ENCODE measurements at regions not wholly inside any gene's neighbourhood (a gene's known extent, or its start where the extent isn't known, plus 50 kb on each side); places are given as distances from the start of the nearest gene placed in this dataset.
"Not testable (repeated sequence)": the region's sequence is repeated elsewhere in the genome, so short reads cannot be mapped to it uniquely, and the experiment has no call there.

DNA sequence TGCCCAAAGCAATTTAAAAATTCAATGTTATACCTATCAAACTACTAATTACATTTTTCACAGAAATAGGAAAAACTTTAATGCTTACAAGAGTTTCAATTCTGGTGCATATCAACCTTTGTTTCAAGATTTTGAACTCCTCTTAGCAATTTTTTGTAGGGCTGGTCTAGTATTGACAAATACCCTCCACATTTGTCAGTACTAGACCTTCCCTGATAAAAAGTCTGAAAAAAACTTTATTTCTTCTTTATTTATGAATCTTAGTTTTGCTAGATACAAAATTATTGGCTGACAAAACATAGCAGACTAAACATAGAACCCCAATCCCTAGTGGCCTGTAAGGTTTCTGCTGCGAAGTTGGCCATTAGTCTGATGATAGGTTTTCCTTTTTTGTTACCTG, 1804.9 kb downstream of the EFNA5 start:
- DNase-seq = no peak

DNA sequence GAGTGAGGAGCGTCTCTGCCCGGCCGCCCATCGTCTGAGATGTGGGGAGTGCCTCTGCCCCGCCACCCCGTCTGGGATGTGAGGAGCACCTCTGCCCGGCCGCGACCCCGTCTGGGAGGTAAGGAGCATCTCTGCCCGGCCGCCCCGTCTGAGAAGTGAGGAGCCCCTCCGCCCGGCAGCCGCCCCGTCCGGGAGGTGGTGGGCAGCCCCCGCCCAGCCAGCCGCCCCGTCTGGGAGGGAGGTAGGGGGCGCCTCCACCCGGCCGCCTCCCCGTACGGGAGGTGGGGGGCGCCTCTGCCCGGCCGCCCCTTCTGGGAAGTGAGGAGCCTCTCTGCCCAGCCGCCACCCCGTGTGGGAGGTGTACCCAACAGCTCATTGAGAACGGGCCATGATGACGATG, 1811.4 kb downstream of the EFNA5 start:
- not testable (repeated sequence) for DNase-seq

DNA sequence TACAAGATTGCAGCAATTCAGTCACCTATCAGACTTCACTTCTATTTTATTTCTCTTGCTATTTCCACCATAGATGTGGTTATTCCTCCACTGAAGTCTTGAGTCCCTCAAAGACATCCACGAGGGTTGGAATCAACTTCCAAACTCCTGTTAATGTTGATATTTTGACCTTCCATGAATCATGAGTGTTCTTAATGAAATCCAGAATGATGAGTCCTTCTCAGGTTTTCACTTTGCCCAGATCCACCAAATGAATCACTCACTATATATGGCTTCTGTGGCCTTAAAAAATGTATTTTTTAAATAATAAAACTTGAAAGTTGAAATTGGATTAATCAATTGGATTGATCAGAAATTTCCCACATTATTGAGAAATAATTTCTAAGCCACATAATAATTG, 1821.0 kb downstream of the EFNA5 start:
- DNase-seq = no peak

DNA sequence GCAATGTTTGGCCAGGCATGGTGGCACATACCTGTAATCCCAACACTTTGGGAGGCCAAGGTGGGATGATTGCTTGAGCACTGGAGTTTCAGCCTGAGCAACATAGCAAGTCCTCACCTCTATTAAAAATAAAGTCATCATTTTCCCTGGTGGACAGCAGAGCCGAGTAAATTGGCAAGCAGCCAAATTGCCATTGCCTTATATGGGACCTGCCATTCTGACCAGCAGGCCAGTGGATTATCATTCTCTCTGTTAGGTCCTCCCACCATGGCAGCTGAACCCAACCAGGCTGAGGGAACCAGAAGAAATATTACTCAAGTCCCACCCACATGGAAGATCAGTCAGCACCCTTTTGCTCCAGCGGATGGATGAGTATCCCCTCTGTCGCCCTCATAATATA, 1829.9 kb downstream of the EFNA5 start:
- peak in 1 of 58 donors; percentile 16 for DNase-seq

DNA sequence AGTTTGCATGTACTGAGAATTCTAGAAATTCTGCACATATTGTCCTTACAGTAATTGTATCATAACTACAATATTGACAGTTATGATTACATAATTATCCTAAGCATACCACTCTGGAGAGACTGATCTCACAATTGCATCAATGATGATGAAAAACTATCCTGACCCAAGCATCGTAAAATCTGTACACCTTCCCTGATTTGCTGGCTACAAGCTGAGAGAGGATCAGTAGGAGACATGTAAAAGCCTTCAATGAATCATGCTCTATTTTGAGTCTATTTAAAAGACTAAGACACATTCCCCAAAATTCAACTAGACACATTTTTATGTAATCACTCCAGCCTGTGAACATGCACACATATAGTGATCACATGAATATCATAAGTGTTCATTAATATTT, 1833.8 kb downstream of the EFNA5 start:
- no peak for DNase-seq

DNA sequence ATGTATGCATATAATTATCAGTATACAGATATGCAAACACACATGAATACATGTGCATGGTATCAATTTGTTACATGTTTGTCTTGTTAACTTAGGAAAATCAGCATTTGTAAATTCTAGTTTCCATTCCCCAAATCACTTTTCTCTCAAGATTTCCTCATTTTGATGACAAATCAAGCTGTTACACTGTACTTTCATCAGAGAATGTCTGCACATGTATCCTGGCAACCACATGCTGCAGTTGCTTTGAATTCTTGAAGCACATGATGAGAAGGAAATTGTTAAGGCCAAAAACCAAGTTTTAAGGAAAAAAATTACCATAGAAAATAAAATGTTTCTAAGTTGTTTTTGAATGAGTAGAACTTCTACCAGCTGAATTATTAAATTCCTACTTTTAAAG, 1834.5 kb downstream of the EFNA5 start:
- DNase-seq = peak in 2 of 58 donors; percentile 0 to 1

DNA sequence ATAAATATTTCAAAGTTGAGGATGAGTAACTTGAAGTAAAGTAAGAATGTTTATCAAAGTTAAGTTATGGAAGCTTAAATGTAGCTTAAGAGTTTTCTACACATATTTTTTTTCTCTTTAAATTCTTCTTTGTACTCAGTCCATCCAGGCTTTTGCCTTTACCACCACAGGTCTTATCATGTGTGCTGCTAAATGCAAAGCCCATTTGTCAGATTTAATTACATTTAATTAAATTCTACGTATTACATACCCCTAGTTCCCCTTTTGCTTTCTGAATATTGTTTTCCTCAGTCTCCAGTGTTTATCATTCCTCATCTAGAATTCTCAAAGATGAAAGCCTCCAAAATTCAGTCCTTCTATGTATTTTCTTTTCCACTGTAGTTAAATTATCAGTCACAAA, 1841.9 kb downstream of the EFNA5 start:
- no peak for DNase-seq

DNA sequence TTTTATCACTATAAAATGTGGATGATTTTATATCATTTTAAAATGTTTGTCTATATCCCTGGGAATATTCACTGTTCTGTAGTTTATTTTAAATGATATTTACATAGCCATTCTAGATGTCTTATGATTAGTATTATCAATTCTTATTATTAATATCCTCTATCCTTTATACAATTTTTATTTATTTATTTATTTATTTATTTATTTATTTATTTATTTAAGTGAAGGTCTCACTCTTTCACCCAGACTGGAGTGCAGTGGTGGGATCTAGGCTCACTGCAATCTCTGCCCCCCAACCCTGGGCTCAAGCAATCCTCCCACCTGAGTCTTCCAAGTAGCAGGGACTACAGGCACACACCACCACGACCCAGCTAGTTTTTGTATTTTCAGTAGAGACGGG, 1848.9 kb downstream of the EFNA5 start:
- no peak for DNase-seq

DNA sequence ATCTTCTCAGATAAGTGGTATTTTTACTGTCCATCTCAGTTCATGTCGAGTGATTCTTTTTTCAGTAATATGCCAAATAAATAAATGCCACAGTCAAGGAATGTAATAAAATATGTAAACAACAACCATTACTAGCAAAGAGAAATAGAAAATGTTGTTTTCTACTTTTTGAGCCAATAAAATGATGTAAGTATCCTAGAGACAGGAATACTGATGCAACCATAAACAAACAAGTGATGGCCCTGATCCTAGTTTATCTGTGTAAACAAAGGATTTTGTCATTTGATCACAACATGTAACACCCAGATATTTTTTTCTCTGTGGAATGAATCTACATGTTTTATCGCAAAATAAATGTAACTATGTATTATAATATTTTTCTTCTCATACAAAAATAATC, 1852.8 kb downstream of the EFNA5 start:
- no peak for DNase-seq

DNA sequence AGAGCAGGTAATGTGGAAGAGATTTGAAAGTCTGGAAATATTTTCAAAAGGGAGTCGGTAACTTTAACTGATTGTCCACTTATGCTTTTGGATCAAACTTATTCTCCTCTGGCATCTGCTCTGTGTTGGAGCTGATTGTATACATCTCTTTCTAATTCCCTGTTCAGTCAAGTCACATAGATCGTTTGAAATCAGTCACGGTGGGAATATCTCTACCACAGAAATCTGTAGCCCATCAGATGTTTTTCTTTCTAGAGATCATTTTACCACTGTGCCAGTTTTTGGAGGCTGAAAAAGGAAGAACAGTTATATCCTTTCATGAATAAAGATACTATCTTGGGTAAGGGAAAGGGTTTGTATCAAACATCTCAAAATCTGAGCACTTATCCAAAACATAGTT, 1853.3 kb downstream of the EFNA5 start:
- DNase-seq = no peak

DNA sequence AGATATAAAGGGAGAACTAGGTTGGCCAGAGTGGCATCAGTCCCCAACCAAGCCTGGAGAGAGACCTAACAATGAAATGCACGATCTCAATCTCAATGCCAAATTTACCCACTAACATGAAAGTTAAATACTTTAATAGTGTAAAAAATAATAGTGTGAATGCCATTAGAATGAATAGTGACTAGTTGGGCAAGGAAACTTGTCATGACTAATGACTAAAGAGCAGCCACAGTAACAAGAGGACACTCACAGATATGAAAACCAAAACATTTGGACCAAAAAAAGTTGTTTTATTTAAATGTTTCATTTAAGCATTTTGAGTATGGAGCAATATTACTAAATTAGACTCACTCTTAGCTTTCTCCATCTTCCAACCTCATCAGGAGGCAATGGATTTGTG, 1853.8 kb downstream of the EFNA5 start:
- no peak for DNase-seq

DNA sequence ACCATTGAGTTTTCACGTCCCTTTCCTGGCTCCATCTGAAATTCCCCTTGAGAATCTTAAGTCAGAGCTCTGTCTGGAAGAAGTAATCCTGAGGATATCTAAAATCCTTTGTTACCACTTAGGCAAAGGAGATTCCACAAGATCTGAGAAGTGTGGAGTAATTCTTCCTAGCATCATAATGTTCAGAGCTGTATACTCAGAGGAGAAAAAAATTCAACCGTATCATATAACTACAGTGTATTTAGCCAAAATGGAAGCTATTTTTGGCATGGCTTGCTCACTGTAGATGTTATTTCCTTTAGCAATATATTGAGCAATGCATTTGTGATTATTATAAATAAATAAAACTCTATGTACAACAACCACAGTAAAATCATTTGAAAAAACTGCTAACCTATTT, 1858.4 kb downstream of the EFNA5 start:
- no peak for DNase-seq

DNA sequence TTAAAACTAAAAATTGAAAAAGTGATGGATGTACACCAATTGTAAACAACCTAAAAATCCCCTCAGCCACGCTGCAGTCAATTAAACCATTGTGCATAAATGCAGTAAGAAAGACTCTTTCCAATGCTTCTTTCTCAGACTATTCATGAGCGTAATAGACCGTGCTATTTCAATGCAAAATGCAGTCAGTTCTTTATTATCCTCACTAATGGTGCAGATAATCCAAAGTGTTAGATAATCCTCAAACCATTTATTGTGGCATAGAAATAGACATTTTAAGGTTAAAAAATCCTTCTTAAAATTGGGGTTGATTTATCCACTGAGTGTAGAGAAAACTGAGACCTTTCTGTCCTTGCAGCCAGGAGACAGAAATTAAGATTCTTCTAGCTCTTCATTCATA, 1862.8 kb downstream of the EFNA5 start:
- DNase-seq = no peak

DNA sequence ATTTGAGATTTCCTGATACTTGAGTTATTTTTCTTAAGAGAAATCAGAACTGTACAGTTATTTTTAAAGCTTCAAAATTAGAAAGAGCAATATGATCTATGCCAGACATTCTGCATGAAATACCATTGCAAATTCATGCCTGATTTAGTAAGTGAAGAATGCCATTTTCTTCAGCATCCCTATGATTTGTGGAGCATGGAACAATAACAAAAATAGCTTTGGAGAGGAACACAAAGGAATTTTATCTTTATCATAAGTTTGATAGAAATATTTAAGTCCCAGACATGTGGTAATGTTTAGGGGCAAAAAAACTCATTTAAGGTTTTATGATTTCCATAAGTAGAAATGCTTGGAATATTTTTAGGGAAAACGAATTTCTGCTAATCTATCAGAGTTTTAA, 1863.4 kb downstream of the EFNA5 start:
- DNase-seq = no peak

DNA sequence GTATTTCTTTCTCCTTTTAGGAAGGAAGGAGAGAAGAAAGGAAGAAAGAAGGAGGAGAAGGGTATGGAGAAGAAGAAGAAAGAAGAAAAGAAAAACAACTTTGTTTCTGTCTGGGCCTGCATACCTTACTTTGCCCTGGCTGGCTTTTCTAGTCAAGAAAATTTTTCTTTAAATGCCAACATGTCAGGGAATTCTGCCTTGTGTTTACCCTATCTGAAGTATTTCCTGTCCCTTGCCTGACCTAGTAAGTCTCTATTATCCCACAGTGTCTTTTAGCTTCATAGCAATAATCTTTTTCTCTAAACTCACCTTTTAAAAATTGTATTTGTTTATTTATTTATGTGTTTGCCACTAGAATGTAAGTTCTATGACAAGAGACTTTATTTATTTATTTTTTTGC, 1864.1 kb downstream of the EFNA5 start:
- no peak for DNase-seq

DNA sequence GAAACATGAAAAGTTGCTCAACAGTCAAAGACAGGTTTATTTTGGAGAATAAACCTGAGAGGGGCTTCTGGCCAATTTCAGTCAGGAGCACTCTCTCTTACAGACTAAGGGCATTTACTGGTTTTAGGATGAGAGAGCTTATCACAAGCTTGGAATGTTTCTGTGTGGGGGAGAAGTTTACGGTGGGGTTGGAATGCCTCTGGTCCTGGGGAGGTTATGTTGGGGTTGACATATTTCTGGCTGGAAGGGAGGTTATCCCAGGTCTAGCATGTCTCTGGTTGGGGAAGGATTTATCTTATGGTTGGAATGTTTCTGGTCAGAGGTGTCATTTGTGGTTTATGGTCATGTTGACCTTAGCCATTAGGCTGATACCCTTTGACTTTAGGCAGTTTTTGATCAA, 1867.3 kb downstream of the EFNA5 start:
- no peak for DNase-seq

DNA sequence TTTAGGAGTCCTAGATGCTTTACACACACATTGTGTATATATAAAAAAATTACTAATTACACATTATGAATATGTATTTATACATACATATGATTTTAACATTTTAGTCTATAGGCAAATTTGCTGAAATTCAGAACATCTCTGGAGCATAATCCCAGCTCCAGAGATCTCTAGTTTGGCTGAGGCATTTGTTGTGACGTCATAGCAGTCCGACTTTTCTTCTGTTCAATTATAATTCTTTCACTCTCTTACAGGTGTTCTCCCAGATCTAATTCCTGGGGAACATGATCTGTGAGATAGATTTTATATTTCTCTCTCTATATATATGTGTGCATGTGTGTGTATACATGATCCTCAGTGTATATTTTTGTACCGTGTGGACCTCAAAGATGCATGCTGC, 1876.2 kb downstream of the EFNA5 start:
- no peak for DNase-seq

DNA sequence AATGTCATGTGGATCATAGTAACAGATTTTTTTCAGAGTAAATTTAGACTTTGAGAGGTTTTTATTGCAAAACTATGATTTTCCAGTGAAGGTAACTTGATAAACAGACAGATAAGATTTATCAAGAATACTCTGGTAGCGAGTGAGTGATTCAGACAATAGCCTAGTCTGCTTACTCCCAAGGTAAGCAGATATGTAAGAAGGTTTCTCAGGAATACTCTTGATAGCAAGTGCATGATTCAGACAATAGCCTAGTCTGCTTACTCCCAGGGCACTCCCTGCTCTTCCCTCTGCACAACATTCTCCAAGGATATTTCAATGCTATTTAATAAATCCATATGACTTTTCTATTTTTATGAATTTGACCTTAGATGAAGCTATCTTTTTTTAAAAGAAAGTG, 1881.5 kb downstream of the EFNA5 start:
- no peak for DNase-seq

DNA sequence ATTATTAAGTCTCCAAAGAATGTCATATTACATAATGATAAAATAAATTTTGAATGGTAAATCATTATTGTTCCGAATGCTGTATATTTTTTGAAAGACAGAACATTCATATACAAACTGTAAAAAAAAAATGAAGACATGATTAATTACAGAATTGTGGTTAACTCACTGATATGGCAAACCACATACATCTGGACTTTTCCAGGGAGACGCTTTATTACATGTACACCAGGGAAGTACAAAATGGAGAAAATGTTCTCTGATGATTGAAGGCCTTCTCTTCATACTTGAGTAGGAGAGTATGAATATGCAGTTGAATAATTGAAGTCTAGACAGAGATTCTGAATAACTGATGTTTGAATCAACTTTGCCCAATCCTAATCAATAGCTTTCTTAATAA, 1886.9 kb downstream of the EFNA5 start:
- DNase-seq = no peak

DNA sequence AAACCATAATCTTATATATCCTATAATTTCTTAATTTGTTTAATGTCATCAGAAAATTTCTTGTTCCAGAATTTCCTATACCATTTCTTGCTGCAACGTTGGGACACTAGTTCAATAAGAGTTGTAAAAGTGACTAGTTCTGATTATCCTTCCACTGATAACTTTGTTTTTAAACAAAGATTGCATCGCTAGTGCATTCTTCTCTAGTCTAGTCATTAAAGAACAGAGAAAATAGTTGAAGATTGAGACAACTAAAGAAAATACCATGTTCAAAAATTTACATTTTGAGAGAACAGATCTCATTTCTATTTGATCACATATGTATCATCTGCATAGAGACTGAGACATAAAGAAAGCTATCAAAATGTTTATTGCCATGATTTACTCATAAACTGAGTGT, 1888.2 kb downstream of the EFNA5 start:
- no peak for DNase-seq

DNA sequence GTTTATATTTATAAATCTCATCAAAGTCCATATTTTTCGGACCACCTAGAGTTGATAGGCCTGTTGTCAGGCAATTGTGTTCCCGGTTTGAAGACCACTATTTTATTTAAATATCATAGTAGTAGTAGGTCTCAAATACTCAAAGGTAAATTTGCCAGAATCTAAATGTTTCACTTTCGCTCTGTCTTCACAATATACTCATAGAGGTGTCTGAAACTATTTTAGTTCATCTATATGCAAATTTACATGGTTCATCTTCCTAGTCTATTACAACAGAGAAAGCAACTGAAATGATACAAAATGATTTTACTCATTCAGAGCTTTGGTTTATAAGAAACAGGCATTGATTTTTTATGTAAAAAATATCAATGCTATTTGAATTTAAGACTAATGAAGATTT, 1897.5 kb downstream of the EFNA5 start:
- no peak for DNase-seq

DNA sequence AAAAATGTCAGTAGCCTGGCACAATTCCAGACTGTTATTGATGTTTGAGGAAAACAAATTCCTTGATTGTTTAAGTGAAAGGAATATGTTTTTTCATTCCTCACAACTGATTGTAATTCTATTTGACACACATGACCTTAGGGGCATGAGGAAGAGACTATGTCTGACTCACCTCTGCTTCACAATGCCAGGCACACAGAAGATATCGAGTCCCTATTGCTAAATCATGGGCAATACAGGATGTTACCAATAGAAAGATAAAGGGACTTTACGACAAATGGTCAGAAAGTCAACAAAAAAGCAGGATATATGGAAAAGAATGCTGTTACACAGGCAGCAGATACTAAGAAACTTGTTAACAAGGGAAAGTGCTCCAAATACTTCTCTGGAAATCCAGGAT, 1903.5 kb downstream of the EFNA5 start:
- DNase-seq = no peak

DNA sequence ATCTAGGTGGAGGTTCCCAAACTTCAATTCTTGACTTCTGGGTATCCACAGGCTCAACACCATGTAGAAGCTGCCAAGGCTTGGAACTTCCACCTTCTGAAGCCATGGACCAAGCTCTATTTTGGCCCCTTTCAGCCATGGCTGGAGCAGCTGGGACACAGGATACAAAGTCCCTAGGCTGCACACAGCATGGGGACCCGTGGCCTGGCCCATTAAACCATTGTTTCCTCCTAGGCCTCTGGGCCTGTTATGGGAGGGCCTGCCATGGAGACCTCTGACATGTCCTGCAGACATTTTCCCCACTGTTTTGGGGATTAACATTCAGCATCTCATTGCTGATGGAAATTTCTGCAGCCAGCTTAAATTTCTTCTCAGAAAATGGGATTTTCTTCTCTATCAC, 1908.0 kb downstream of the EFNA5 start:
- no peak for DNase-seq

DNA sequence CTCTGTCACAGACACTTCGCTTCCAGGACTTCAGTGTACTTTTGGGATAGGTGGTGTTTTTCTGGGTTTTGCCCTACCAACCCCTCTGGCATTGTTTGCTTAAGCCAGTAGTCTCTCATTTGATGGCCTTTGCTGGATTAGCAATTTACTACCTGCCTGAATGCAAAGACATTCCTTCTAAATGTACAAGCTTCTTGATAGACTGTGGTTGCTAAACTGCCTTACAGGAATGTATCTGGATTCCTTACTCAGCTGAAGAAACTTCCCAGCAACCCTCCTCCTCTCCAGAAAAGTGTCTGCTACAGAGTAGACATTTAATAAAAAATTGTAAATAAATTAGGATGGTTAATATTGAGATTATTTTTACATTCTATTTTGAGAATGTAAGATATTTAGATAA, 1916.7 kb downstream of the EFNA5 start:
- DNase-seq = no peak

DNA sequence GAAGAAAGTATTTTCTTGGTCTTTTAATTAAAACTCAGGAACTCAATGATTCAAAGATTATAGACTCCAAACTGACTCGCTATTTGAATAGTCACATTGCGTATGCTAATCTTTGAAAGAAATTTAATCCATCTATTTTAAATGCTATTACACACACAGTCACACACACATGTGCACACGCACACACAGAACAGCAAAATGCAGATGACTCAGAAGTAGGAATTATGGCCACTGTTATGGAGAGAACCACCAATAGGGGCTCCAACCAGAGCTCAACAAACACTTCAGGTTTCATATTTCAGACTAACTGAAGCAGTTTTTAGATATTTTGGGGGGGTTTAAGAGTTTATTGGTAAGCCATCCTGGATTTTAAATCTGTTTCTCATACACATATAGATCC, 1917.9 kb downstream of the EFNA5 start:
- DNase-seq = no peak

Data from anterior cingulate cortex (tissue), 58 donors.